ENCODE measurements at regions not wholly inside any gene's neighbourhood (a gene's known extent, or its start where the extent isn't known, plus 50 kb on each side); places are given as distances from the start of the nearest gene placed in this dataset.

- DNase-seq (ENCODE audit: low spot score): no peak
- in situ Hi-C loops (cut with MboI; ENCODE audit: low pct_unique_long_range_greater_than_20kb, low sequenced_read_pairs, unreplicated experiment): no loop called here
- TF ChIP-seq, protein P1, sequence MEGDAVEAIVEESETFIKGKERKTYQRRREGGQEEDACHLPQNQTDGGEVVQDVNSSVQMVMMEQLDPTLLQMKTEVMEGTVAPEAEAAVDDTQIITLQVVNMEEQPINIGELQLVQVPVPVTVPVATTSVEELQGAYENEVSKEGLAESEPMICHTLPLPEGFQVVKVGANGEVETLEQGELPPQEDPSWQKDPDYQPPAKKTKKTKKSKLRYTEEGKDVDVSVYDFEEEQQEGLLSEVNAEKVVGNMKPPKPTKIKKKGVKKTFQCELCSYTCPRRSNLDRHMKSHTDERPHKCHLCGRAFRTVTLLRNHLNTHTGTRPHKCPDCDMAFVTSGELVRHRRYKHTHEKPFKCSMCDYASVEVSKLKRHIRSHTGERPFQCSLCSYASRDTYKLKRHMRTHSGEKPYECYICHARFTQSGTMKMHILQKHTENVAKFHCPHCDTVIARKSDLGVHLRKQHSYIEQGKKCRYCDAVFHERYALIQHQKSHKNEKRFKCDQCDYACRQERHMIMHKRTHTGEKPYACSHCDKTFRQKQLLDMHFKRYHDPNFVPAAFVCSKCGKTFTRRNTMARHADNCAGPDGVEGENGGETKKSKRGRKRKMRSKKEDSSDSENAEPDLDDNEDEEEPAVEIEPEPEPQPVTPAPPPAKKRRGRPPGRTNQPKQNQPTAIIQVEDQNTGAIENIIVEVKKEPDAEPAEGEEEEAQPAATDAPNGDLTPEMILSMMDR (IDR thresholded peaks at IDR 0.05; ENCODE audit: extremely low read depth, insufficient read depth, missing control alignments): no peak
Observed at GRCh38 chr4:188197566-188197965, 58.3 kb downstream of the TRIML1 start.

- TF ChIP-seq, protein P1 (IDR thresholded peaks at IDR 0.05; ENCODE audit: extremely low read depth, insufficient read depth, missing control alignments): no peak
- DNase-seq (ENCODE audit: low spot score): no peak
- in situ Hi-C loops (cut with MboI; ENCODE audit: low pct_unique_long_range_greater_than_20kb, low sequenced_read_pairs, unreplicated experiment): no loop called here
Observed at GRCh38 chr4:188198982-188199792, 59.9 kb downstream of the TRIML1 start.

DNA sequence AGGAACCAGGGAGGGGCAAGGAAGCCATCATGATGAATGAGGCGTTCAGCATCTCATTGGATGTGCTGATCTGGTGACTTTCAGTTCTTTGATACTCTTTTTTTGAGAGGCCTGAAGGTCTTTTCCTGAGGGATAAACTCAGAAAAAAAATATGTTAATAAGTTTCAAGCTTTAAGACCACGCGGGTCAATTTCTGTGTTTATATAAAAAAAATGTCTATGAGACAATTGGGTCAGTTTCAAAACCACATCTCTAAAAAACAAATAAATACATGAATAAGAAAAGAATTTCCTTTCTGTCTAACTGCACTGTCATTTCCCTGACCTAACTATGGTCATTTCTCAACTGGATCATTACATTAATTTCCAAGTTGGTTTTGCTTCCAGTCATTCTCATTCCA, 62.6 kb downstream of the TRIML1 start:
- TF ChIP-seq, protein P1 (IDR thresholded peaks at IDR 0.05; ENCODE audit: extremely low read depth, insufficient read depth, missing control alignments): no peak
- DNase-seq (ENCODE audit: low spot score): no peak
- in situ Hi-C loops (cut with MboI; ENCODE audit: low pct_unique_long_range_greater_than_20kb, low sequenced_read_pairs, unreplicated experiment): no loop called here

GRCh38 chr4:188206783-188207182, 67.5 kb downstream of the TRIML1 start:
- TF ChIP-seq, protein P1 (IDR thresholded peaks at IDR 0.05; ENCODE audit: extremely low read depth, insufficient read depth, missing control alignments): no peak
- no peak for DNase-seq (ENCODE audit: low spot score)
- in situ Hi-C loops (cut with MboI; ENCODE audit: low pct_unique_long_range_greater_than_20kb, low sequenced_read_pairs, unreplicated experiment): no loop called here

DNA sequence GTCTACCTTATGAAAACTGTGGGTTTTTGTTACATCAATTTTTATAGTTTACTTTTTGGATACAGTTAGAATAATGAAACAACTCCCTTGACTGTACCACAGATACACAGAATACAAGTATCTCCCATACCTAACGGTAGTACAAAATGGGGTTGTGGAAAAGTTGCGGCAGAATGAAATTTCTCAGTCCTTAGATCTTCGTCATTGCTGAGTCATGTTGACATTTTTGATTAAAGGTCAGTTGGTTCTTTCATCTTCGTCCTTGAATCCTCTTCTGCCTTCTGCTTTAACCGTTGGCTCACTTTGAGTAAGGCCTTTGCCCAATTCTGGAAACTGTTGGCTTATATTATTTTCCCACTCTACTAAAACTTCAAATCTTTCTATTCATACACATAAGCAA, 75.6 kb downstream of the TRIML1 start:
- no peak for DNase-seq (ENCODE audit: low spot score)
- TF ChIP-seq, protein P1 (IDR thresholded peaks at IDR 0.05; ENCODE audit: extremely low read depth, insufficient read depth, missing control alignments): no peak
- in situ Hi-C loops (cut with MboI; ENCODE audit: low pct_unique_long_range_greater_than_20kb, low sequenced_read_pairs, unreplicated experiment): no loop called here

DNA sequence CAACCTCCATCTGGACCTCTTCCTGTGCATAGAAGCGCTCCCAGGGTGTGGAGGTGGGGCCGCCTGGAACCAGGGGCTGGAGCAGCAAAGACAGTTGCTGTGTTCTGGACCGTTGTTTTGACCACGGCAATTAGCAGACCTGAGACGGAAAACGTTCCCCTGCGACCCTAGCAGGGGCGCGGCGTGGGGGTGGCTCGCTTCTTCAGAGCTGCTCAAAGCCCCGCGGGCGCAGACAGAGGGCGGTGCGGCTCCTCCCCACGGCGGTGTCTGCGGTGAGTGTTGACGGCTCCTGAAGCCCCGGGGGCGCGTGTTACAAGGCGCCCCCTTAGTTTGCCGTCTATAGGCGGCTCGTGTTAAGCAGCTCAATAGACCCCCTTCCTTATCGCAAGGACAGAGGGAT, 79.2 kb downstream of the TRIML1 start:
- TF ChIP-seq, protein P1 (IDR thresholded peaks at IDR 0.05; ENCODE audit: extremely low read depth, insufficient read depth, missing control alignments): no peak
- DNase-seq (ENCODE audit: low spot score): no peak
- in situ Hi-C loops (cut with MboI; ENCODE audit: low pct_unique_long_range_greater_than_20kb, low sequenced_read_pairs, unreplicated experiment): no loop called here
